Hepatocyte (in vitro differentiated cells): ENCODE measurements at regions not wholly inside any gene's neighbourhood (a gene's known extent, or its start where the extent isn't known, plus 50 kb on each side); places are given as distances from the start of the nearest gene placed in this dataset.
"Not testable (repeated sequence)": the region's sequence is repeated elsewhere in the genome, so short reads cannot be mapped to it uniquely, and the experiment has no call there.

ENCODE experiments used
- DNase-seq: peaks from one replicate; pipeline ENCODE4 v3.0.0-alpha.2; 2016; ENCODE audit warnings: low spot score
- H2AFZ ChIP-seq: fragments of 200-600 bp; sonication (generic); 2 replicates; pipeline ENCODE4 v1.6.0; 2016; ENCODE audit warnings: antibody characterized with exemption, mild to moderate bottlenecking
- H3K27ac ChIP-seq: fragments of 200-600 bp; sonication (generic); 2 replicates; pipeline ENCODE4 v1.5.1; 2016; ENCODE audit warnings: mild to moderate bottlenecking
- H3K27me3 ChIP-seq: fragments of 200-600 bp; sonication (generic); 2 replicates; pipeline ENCODE4 v1.6.1; 2016
- H3K36me3 ChIP-seq: fragments of 200-600 bp; sonication (generic); replicated peaks from 2 replicates; pipeline ENCODE4 v1.5.1; 2016; ENCODE audit warnings: low read depth; ENCODE audit not compliant: insufficient read depth
- H3K4me1 ChIP-seq: fragments of 200-600 bp; sonication (generic); 2 replicates; pipeline ENCODE4 v1.5.1; 2016; ENCODE audit warnings: mild to moderate bottlenecking, moderate library complexity; ENCODE audit not compliant: insufficient read depth
- H3K4me2 ChIP-seq: fragments of 200-600 bp; sonication (generic); 2 replicates; pipeline ENCODE4 v1.6.0; 2016
- H3K4me3 ChIP-seq: fragments of 200-600 bp; sonication (generic); 2 replicates; pipeline ENCODE4 v1.5.1; 2016; ENCODE audit warnings: mild to moderate bottlenecking
- H3K79me2 ChIP-seq: fragments of 200-600 bp; sonication (generic); 2 replicates; pipeline ENCODE4 v1.6.0; 2017; ENCODE audit warnings: mild to moderate bottlenecking
- H3K9me2 ChIP-seq: fragments of 200-600 bp; sonication (generic); replicated peaks from 2 replicates; pipeline ENCODE4 v1.6.0; 2017; ENCODE audit warnings: mild to moderate bottlenecking; ENCODE audit not compliant: insufficient read depth
- H3K9me3 ChIP-seq: fragments of 200-600 bp; sonication (generic); 2 replicates; pipeline ENCODE4 v1.5.1; 2016; ENCODE audit warnings: low read depth, mild to moderate bottlenecking
- H4K20me1 ChIP-seq: fragments of 200-600 bp; sonication (generic); 2 replicates; pipeline ENCODE4 v1.6.0; 2016; ENCODE audit warnings: mild to moderate bottlenecking; ENCODE audit not compliant: insufficient read depth, poor library complexity, severe bottlenecking
- EZH2 ChIP-seq: fragments of 200-600 bp; sonication (generic); IDR thresholded peaks from 2 replicates; pipeline ENCODE4 v1.6.1; 2016; ENCODE audit warnings: antibody characterized with exemption, mild to moderate bottlenecking, borderline replicate concordance
- EZH2phosphoT487 ChIP-seq: fragments of 200-600 bp; sonication (generic); IDR thresholded peaks from one replicate; pipeline ENCODE4 v1.6.1; 2018; ENCODE audit warnings: antibody characterized with exemption, mild to moderate bottlenecking, low read depth, moderate library complexity; ENCODE audit not compliant: unreplicated experiment, severe bottlenecking
- WGBS: methylation state at CpG from one replicate; pipeline ENCODE4 v1.1.6; 2016; ENCODE audit warnings: low lambda C conversion rate; ENCODE audit errors: missing lambda C conversion rate; 5-methylcytosine and 5-hydroxymethylcytosine counted together
- TF ChIP-seq, protein P1 (sequence below): fragments of 200-600 bp; sonication (generic); IDR thresholded peaks from 2 replicates; pipeline ENCODE4 v1.5.1; 2016; ENCODE audit warnings: antibody characterized with exemption, mild to moderate bottlenecking; ENCODE audit not compliant: poor library complexity

DNA sequence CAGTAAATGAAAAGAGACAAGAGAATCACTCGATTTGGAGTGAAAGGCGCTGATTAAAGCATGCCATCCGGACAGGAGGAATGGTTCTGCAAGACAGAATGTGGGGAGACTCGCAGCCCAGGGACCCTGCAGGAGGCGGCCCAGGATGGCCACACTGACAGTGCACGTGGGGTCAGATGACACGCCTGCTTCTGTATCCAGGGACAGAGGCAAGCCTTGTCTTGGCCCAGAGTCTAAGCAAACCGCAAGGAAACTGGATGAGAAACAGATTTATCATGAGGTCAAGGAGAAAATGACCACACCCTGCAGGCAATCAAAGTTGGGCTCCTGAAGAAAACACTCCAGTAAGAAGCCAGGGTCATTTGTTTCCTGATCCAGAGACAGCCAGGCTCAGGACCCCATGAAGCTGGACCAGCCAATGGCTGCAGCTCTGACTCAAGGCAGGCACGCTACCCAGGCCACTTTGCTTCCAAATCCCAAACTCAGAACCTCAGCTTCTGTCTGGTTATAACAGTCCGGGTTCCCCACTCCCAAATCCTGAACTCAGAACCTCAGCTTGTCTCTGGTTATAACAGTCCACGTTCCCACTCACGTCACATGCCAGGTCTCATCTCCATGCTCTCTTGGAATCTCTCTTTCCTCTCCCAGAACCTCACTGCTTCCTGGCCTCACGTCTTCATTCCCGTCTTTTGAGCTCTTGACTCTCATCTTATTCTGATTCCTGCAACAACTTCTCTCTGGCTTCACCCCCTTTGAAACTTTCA lies 144.9 kb upstream of the THBS2 start:
- Histone ChIP-seq H4K20me1 (no peaks in the 10 kb centered on the region), H3K79me2 (no peaks in the 10 kb centered on the region), H3K27me3 (no peaks in the 10 kb centered on the region), H3K27ac (no peak overlapping the region), H2AFZ (no peak overlapping the region), H3K9me3 (no peaks in the 10 kb centered on the region), H3K9me2 (no peaks in the 10 kb centered on the region), H3K4me3 (no peak overlapping the region), H3K4me2 (no peak overlapping the region), H3K4me1 (no peaks in the 10 kb centered on the region), H3K36me3 (no peaks in the 10 kb centered on the region)
- DNase-seq, result no peak
- WGBS, result 91% methylated on average over 14 of the region's 14 CpGs
- TF ChIP-seq EZH2phosphoT487, result no peak
- no peak for TF ChIP-seq EZH2
- TF ChIP-seq, protein P1, sequence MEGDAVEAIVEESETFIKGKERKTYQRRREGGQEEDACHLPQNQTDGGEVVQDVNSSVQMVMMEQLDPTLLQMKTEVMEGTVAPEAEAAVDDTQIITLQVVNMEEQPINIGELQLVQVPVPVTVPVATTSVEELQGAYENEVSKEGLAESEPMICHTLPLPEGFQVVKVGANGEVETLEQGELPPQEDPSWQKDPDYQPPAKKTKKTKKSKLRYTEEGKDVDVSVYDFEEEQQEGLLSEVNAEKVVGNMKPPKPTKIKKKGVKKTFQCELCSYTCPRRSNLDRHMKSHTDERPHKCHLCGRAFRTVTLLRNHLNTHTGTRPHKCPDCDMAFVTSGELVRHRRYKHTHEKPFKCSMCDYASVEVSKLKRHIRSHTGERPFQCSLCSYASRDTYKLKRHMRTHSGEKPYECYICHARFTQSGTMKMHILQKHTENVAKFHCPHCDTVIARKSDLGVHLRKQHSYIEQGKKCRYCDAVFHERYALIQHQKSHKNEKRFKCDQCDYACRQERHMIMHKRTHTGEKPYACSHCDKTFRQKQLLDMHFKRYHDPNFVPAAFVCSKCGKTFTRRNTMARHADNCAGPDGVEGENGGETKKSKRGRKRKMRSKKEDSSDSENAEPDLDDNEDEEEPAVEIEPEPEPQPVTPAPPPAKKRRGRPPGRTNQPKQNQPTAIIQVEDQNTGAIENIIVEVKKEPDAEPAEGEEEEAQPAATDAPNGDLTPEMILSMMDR, result no peak

DNA sequence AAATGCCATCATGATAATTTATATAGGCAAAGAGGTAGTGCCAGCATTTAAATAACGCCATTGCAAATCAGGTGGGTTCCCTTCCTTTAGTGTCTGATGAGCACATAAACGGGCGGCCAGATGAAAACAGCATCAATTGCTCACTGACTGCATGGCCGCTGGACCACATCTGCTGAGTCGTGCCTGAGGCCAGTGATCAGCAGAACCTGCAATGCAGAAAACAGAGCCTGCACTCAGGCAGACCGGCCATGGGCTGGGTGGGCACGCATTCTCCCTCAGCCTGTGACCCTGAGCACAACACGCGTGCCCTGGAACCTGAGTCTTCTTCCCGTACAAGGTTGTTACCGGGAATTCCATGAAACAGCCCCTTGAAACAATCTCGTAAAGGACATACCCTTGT lies 144.0 kb upstream of the THBS2 start:
- no peaks in the 10 kb centered on the region for H3K9me2 ChIP-seq
- H4K20me1 ChIP-seq, result no peaks in the 10 kb centered on the region
- H3K4me1 ChIP-seq, result no peaks in the 10 kb centered on the region
- no peak for DNase-seq
- no peaks in the 10 kb centered on the region for H3K36me3 ChIP-seq
- no peak overlapping the region for H3K4me2 ChIP-seq
- no peaks in the 10 kb centered on the region for H3K27me3 ChIP-seq
- WGBS, result 85% methylated on average over 12 of the region's 12 CpGs
- H3K9me3 ChIP-seq, result no peaks in the 10 kb centered on the region
- no peaks in the 10 kb centered on the region for H3K79me2 ChIP-seq
- no peak overlapping the region for H3K27ac ChIP-seq
- TF ChIP-seq, protein P1, result no peak
- TF ChIP-seq EZH2phosphoT487 (no peak), EZH2 (no peak)
- no peak overlapping the region for H2AFZ ChIP-seq
- no peak overlapping the region for H3K4me3 ChIP-seq

DNA sequence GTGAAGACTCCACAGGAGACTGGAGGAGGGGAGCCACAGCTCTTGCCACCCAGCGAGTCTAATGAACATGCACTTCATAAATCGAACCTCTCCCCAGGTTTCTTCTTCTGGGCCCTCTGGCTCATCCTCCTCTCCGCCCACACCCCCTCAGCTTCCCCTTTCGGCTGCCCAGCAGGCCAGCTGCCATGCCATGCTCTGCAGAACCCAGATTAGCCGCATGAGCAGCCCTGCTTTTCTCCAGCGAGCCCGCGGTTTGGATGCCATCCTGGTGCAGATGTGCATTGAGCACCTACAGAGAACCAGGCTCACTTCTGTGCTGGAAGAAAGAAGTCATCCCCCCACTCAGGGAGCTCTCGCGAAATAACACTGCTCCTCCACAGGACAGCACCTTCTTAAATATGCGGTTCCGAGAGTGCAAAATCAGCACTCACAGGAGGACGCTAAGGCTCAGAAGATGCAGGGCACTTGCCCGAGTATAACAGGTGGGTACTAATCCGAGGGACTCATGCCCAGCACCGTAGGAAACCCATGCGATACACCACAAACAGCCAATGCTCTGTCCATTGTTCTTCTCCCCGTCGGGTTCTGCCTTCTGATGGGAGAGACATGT lies 143.0 kb upstream of the THBS2 start:
- peaks cover 2% of the 10 kb centered on the region for H3K9me3 ChIP-seq
- WGBS, result 95% methylated on average over 19 of the region's 19 CpGs
- H3K4me2 ChIP-seq, result no peak overlapping the region
- no peaks in the 10 kb centered on the region for H3K79me2 ChIP-seq
- no peak overlapping the region for H3K27ac ChIP-seq
- no peaks in the 10 kb centered on the region for H3K27me3 ChIP-seq
- H3K36me3 ChIP-seq, result no peaks in the 10 kb centered on the region
- H3K4me3 ChIP-seq, result no peak overlapping the region
- no peaks in the 10 kb centered on the region for H3K9me2 ChIP-seq
- no peak overlapping the region for H2AFZ ChIP-seq
- H4K20me1 ChIP-seq, result no peaks in the 10 kb centered on the region
- H3K4me1 ChIP-seq, result no peaks in the 10 kb centered on the region
- TF ChIP-seq, protein P1, result no peak
- TF ChIP-seq EZH2 (no peak), EZH2phosphoT487 (no peak)
- no peak for DNase-seq

DNA sequence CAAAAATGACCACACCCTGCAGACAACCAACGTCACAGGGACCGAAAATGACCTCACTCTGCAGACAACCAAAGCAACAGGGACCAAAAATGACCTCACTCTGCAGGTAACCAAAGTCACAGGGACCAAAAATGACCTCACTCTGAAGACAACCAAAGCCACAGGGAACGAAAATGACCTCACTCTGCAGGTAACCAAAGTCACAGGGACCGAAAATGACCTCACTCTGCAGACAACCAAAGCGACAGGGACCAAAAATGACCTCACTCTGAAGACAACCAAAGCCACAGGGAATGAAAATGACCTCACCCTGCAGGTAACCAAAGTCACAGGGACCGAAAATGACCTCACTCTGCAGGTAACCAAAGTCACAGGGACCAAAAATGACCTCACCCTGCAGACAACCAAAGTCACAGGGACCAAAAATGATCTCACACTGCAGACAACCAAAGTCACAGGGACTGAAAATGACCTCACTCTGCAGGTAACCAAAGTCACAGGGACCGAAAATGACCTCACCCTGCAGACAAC lies 142.4 kb upstream of the THBS2 start:
- H4K20me1 ChIP-seq, H3K79me2 ChIP-seq, H3K9me3 ChIP-seq, H3K9me2 ChIP-seq, H2AFZ ChIP-seq, DNase-seq, H3K4me1 ChIP-seq, H3K36me3 ChIP-seq, H3K4me3 ChIP-seq, H3K4me2 ChIP-seq, H3K27ac ChIP-seq, H3K27me3 ChIP-seq: not testable (repeated sequence)
- 79% methylated on average over 7 of the region's 7 CpGs for WGBS
